Heart right ventricle (tissue), 16 donors: ENCODE measurements at regions not wholly inside any gene's neighbourhood (a gene's known extent, or its start where the extent isn't known, plus 50 kb on each side); places are given as distances from the start of the nearest gene placed in this dataset.

Source experiments
- ATAC-seq, 8 donors: fragments of 200-7000 bp; cut with Tn5 transposase; one replicate each; pipeline ENCODE4 v1.9.1; 2020; ENCODE audit warnings: mild to moderate bottlenecking in 8 of 8, moderate library complexity in 8 of 8, moderate number of reproducible peaks in 1 of 8
- DNase-seq, 2 donors: peaks; one replicate each; pipeline ENCODE4 v3.0.0-alpha.2; 2020
- H3K27ac ChIP-seq, 10 donors: fragments of 200-600 bp; sonication (generic) in 2 of 10; one replicate each; pipeline versions ENCODE4 v1.5.0 to v1.8.0; 2020 to 2022; ENCODE audit warnings: mild to moderate bottlenecking in 3 of 10
- H3K27me3 ChIP-seq, 7 donors: fragments of 200-600 bp; one replicate each; pipeline ENCODE4 v1.8.0; 2021 to 2022; ENCODE audit warnings: mild to moderate bottlenecking in 2 of 7
- H3K36me3 ChIP-seq, 9 donors: fragments of 200-600 bp; sonication (generic) in 1 of 9; one replicate each; pipeline versions ENCODE4 v1.5.0 to v1.8.0; 2020 to 2022; ENCODE audit warnings: mild to moderate bottlenecking in 2 of 9
- H3K4me1 ChIP-seq, 9 donors: fragments of 200-600 bp; sonication (generic) in 1 of 9; one replicate each; pipeline versions ENCODE4 v1.5.0 to v1.8.0; 2020 to 2022; ENCODE audit warnings: mild to moderate bottlenecking in 4 of 9
- H3K4me3 ChIP-seq, 10 donors: fragments of 200-600 bp; sonication (generic) in 2 of 10; one replicate each; pipeline versions ENCODE4 v1.5.0 to v1.8.0; 2020 to 2022; ENCODE audit warnings: mild to moderate bottlenecking in 7 of 10, moderate library complexity in 2 of 10
- H3K9me3 ChIP-seq, 11 donors: fragments of 200-600 bp in 10 of 11; sonication (generic) in 2 of 11; one replicate each; pipeline versions ENCODE4 v1.5.0 to v1.8.0; 2013 to 2022; ENCODE audit warnings: mild to moderate bottlenecking in 2 of 11, control low read depth in 1 of 11, moderate library complexity in 1 of 11
- WGBS, 2 donors: extraction: QIAGEN DNeasy Blood & Tissue Kit; methylation state at CpG; one replicate each; pipeline ENCODE4 v1.1.7; 2013; ENCODE audit warnings: inconsistent platforms in 1 of 2; 5-methylcytosine and 5-hydroxymethylcytosine counted together
- intact Hi-C, 10 donors: fragments of 100-400 bp; cut with DNase I; formaldehyde crosslinking; loops; one replicate each; pipeline versions ENCODE4 v1.11.1 to v1.14.2; 2022
- TF ChIP-seq, protein P1 (sequence below), 9 donors: fragments of 200-600 bp; sonication (generic) in 2 of 9; IDR thresholded peaks; one replicate each; pipeline versions ENCODE4 v1.5.0 to v1.8.0; 2021 to 2022; ENCODE audit warnings: antibody characterized with exemption in 9 of 9, mild to moderate bottlenecking in 5 of 9, moderate library complexity in 1 of 9
- donor health status: Arrhythmogenic right ventricular cardiomyopathy.
- donor health status: ischemic (EF 13 %, LVEDD 7.1; RV severe dilation, severe dysfunction).
- donor health status: healthy with polysubstance abuse.
- donor health status: DM: no; HTN: yes; CAD: no.
- donor health status: DM: no; HTN: no; CAD: no.
- donor health status: ischemic (EF 25% LVEDD 6.9; RV normal size, moderate dysfunction).
- donor health status: ischemic (EF 25% LVEDD 5.7; RV mildly dilated, moderate dysfunction).
- donor health status: healthy.
- donor health status: DM: yes; HTN: yes; CAD: no.
- donor health status: Ischemic cardiomyopathy.
- donor health status: ischemic (EF 35%, LVEDD 5.7; RV mildly dilated, moderate dysfunction).
- donor health status: nonischemic (EF 11% LVEDD 7.7; RV severe dilation, severe dysfunction).
- donor health status: DM: yes; HTN: yes; CAD: no.
- donor health status: PGD.
- donor health status: ischemic (EF 29% LVEDD 5.4; RV normal size, mild dysfunction).
- donor health status: nonischemic (EF 23%, LVEDD 6.1; RV moderate dilation, normal function).

DNA sequence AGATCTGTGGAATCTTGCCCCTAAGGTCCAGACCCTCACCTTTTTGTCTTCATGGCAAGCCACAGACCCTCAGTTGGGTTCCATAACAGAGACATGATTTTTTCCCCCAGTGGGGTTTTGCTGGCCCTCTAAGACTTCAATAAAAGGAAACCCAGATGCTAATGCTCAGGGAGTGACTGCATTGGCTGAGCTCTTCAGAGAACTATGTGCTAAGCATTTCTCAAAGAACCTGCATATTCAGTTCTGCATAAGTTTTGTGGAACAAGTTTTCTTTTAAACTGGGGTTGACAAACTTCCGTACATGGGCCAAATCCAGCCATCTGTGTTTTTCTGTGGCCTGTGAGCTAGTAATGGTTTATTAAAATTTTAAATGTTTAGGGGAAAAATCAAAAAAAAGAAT lies 159.8 kb upstream of the GDNF start:
- H3K27ac ChIP-seq, result no peak overlapping the region
- H3K9me3 ChIP-seq, result no peaks in the 10 kb centered on the region
- DNase-seq (no peak), ATAC-seq (no peak)
- TF ChIP-seq, protein P1, sequence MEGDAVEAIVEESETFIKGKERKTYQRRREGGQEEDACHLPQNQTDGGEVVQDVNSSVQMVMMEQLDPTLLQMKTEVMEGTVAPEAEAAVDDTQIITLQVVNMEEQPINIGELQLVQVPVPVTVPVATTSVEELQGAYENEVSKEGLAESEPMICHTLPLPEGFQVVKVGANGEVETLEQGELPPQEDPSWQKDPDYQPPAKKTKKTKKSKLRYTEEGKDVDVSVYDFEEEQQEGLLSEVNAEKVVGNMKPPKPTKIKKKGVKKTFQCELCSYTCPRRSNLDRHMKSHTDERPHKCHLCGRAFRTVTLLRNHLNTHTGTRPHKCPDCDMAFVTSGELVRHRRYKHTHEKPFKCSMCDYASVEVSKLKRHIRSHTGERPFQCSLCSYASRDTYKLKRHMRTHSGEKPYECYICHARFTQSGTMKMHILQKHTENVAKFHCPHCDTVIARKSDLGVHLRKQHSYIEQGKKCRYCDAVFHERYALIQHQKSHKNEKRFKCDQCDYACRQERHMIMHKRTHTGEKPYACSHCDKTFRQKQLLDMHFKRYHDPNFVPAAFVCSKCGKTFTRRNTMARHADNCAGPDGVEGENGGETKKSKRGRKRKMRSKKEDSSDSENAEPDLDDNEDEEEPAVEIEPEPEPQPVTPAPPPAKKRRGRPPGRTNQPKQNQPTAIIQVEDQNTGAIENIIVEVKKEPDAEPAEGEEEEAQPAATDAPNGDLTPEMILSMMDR (IDR thresholded peaks at IDR 0.05), result no peak
- H3K36me3 ChIP-seq, result no peaks in the 10 kb centered on the region
- H3K27me3 ChIP-seq, result no peaks in the 10 kb centered on the region
- H3K4me3 ChIP-seq, result no peak overlapping the region
- WGBS, 2 donors, result 84 to 93% methylated on average over 1 of the region's 1 CpG
- intact Hi-C loops, result loop anchor here in 1 of 10 donors (10.0 kb wide), 1 partner anchor 165 kb away; no protein-coding TSS in a partner anchor
- H3K4me1 ChIP-seq, result no peaks in the 10 kb centered on the region

DNA sequence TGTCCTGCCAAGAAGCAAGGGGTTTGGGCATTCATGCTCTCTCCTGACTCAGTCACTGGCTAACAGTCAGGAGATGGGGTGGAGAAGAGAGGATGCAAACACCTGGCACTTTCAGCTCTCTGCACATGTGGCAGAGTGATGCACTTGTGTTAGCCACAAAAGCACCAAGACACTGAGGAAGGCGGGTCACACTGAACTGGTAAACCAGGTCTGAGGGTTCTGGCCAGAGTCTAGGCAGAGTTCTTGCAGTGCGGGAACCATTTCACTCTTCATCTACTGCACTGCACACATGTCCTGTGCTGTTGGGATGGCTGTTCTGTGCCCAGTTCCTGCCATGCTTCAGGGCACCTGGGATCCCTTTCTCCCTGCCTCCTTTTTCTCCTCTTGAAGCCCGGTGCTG lies 157.1 kb upstream of the GDNF start:
- Histone ChIP-seq H3K4me1 (peaks cover 0 to 1% (median 0%) of the 10 kb centered on the region in 9 donors), H3K4me3 (no peak overlapping the region)
- WGBS, 2 donors, result 87 to 98% methylated on average over 3 of the region's 3 CpGs

DNA sequence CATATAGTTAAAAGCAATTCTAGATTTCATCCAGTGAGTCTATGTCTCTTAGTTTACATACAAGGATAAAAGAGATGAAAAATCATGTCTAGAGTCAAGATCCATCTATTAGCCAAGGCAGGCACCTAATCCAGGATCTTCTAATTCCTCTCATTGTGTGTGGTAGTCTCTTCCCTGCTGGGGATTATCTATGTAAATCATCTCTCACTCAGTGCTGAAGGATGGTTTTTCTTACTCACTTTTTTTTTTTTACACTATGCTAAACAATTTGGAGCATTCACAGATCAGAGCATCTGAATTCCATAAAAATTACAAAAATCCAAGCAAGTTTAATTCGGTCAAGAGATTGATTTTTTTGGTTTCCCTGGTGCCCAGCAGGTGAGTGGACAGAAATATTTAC lies 154.9 kb upstream of the GDNF start:
- Histone ChIP-seq H3K27ac (no peak overlapping the region), H3K4me3 (no peak overlapping the region), H3K36me3 (no peaks in the 10 kb centered on the region), H3K4me1 (peaks cover 0 to 17% (median 4%) of the 10 kb centered on the region in 9 donors), H3K27me3 (no peaks in the 10 kb centered on the region), H3K9me3 (no peaks in the 10 kb centered on the region)
- intact Hi-C loops, result loop anchor here in 1 of 10 donors (10.0 kb wide), 1 partner anchor 160 kb away; no protein-coding TSS in a partner anchor
- WGBS, 2 donors, result 82 to 84% methylated on average over 1 of the region's 1 CpG
- TF ChIP-seq, protein P1 (IDR thresholded peaks at IDR 0.05), result no peak
- ATAC-seq, result no peak
- no peak for DNase-seq

More for the DNA sequence above, 157.1 kb upstream of the GDNF start:
- TF ChIP-seq, protein P1 (IDR thresholded peaks at IDR 0.05), result no peak
- no peak for DNase-seq
- ATAC-seq, result no peak
- H3K27me3 ChIP-seq, result no peaks in the 10 kb centered on the region
- H3K27ac ChIP-seq, result no peak overlapping the region
- no peaks in the 10 kb centered on the region for H3K36me3 ChIP-seq
- H3K9me3 ChIP-seq, result no peaks in the 10 kb centered on the region
- intact Hi-C loops, result loop anchor here in 1 of 10 donors (10.0 kb wide), 1 partner anchor 162 kb away; no protein-coding TSS in a partner anchor

DNA sequence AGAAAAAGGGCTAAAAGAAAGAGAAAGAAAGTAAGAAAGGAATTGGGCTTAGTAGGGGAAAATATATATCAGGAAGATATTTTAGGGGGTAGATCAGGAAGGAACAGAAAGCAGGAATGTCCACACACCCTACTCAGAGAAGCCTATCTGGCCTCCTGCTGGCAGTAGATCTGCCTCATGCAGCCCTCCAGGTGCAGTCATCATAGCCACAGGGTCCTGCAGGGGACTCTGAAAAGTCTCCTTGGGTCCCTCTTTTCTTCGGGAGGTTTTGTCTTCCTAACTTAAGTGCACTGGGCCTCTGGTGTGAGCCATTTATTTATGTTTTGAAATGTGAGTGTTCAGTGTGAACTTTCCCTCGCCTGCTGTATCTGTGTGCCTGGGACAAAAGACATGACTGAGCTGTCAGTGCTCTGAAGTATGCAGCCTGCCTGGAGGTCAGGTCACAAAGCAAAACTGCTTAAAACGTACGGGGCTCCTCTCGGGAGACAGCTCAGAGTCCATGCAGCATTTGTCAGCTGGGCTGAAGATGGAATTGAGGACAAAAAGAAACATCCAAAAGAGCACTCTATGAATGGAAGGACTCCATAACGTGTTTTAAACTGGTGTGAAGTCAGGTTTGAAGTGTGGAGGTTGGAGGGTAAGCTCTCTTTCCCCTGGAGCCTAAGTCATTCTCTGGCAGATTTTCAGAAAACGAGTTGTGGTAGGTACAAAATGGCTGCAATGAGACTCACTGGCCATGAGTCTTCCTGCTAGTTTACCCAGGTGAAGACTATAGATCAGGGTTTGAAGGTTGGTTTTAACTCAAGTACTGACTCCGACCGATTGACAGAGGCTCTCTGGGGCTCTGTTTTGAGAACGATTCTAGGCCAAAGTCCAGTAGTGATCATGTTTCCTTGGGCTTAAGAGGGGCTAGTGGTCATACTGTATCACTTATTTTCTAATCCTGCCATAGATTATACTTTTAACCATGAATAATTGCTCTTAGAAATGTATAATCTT lies 151.8 kb upstream of the GDNF start:
- ATAC-seq, result peak; percentile 28 to 81 (median 64)
- WGBS, 2 donors, result 46% methylated on average over 10 of the region's 10 CpGs
- Histone ChIP-seq H3K27me3 (no peaks in the 10 kb centered on the region), H3K4me1 (peaks cover 0 to 45% (median 7%) of the 10 kb centered on the region in 9 donors), H3K4me3 (no peak overlapping the region), H3K27ac (peak overlapping the region in 6 of 10 donors; percentile 35 to 72 (median 44)), H3K36me3 (no peaks in the 10 kb centered on the region), H3K9me3 (no peaks in the 10 kb centered on the region)
- no peak for DNase-seq
- TF ChIP-seq, protein P1 (IDR thresholded peaks at IDR 0.05), result no peak
- intact Hi-C loops, result loop anchor here in 1 of 10 donors (10.0 kb wide), 1 partner anchor 157 kb away; no protein-coding TSS in a partner anchor
